ENCODE measurements at regions not wholly inside any gene's neighbourhood (a gene's known extent, or its start where the extent isn't known, plus 50 kb on each side); places are given as distances from the start of the nearest gene placed in this dataset.

DNA sequence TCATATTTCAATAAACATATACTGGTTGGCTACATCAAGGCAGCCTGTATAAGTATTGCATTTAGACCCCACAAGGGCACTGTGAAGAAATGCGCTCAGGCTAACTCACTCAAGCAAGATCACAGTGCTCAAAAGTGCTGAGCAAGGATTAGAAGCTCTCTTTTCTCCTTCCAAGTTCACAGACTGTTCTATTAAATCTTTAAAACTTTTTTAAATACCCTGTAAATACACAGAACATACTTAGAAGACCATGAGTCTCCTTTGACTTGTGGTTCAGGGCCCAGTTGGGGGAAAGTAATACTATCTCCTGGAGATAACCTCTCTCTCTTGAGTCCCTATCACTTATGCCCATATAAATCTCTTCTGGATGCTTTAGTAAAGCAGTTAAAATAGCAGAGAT, 152.9 kb downstream of the SP3 start:
- TF ChIP-seq EZH2phosphoT487 (conservative IDR thresholded peaks at IDR 0.05; ENCODE audit: low read length) = no peak
- TF ChIP-seq, protein P1, sequence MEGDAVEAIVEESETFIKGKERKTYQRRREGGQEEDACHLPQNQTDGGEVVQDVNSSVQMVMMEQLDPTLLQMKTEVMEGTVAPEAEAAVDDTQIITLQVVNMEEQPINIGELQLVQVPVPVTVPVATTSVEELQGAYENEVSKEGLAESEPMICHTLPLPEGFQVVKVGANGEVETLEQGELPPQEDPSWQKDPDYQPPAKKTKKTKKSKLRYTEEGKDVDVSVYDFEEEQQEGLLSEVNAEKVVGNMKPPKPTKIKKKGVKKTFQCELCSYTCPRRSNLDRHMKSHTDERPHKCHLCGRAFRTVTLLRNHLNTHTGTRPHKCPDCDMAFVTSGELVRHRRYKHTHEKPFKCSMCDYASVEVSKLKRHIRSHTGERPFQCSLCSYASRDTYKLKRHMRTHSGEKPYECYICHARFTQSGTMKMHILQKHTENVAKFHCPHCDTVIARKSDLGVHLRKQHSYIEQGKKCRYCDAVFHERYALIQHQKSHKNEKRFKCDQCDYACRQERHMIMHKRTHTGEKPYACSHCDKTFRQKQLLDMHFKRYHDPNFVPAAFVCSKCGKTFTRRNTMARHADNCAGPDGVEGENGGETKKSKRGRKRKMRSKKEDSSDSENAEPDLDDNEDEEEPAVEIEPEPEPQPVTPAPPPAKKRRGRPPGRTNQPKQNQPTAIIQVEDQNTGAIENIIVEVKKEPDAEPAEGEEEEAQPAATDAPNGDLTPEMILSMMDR (IDR thresholded peaks at IDR 0.05; ENCODE audit: insufficient read depth, low read length, poor library complexity, severe bottlenecking) = no peak
- Histone ChIP-seq H3F3A (ENCODE audit: insufficient read depth) (no peaks in the 10 kb centered on the region), H3K4me3 (ENCODE audit: insufficient read depth, low read length, poor library complexity, severe bottlenecking) (no peak overlapping the region), H3K9me2 (replicated peaks; ENCODE audit: insufficient read depth, low read length) (no peaks in the 10 kb centered on the region), H4K20me1 (ENCODE audit: low read depth, low read length) (no peaks in the 10 kb centered on the region), H3K27me3 (ENCODE audit: low read length) (no peaks in the 10 kb centered on the region), H3K9me3 (ENCODE audit: insufficient read depth, low read length) (no peaks in the 10 kb centered on the region), H3K9ac (ENCODE audit: low read length) (no peak overlapping the region), H3K27ac (ENCODE audit: low read depth, low read length) (no peak overlapping the region), H3K4me2 (ENCODE audit: low read depth, low read length, poor library complexity, severe bottlenecking) (no peak overlapping the region), H2AFZ (ENCODE audit: low read depth, low read length, severe bottlenecking) (no peak overlapping the region), H3K79me2 (ENCODE audit: insufficient read depth, low read length) (no peaks in the 10 kb centered on the region), H3K36me3 (ENCODE audit: low read length) (no peaks in the 10 kb centered on the region)

DNA sequence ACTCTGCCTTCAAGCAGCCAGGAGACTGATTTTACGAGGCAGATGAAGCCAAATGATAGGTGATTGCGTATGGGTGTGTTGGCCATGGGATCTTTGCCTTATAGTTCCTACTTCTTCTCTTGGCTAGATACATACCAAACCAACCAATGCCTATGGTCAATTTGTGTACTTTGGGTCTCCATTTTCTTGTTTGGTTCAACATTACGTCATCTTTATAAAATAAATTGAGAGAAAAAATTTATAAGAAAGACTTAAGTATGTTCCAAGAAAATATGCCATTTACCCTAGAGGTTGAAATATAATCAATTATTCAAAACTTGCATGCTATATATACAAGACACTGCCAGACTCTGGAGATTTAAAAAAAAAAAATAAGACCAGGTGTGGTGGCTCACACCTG, 150.9 kb downstream of the SP3 start:
- H3K79me2 ChIP-seq (ENCODE audit: insufficient read depth, low read length) = no peaks in the 10 kb centered on the region
- H3K9me3 ChIP-seq (ENCODE audit: insufficient read depth, low read length) = no peaks in the 10 kb centered on the region

DNA sequence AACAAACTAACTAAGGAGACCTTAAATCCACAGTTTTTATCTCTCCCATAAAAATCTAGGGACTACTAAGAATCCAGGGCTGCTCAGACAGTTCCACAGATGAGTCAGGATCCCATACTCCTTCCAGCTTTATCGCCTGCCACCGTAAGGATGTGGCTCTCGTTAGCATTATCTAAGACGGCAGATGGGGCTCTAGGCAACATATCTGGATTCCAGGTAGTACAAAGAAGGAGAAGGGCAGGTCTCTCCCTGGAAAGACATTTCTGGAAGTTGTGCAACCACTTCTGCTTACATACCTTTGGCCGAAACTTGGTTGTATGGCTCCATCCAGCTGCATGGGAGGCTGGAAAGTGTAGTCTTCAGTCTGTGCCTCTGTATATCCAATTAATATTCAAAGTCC, 149.4 kb downstream of the SP3 start:
- Histone ChIP-seq H3K4me3 (ENCODE audit: insufficient read depth, low read length, poor library complexity, severe bottlenecking) (no peak overlapping the region), H3K79me2 (ENCODE audit: insufficient read depth, low read length) (no peaks in the 10 kb centered on the region), H3K4me2 (ENCODE audit: low read depth, low read length, poor library complexity, severe bottlenecking) (no peak overlapping the region), H3K27ac (ENCODE audit: low read depth, low read length) (no peak overlapping the region), H3K9ac (ENCODE audit: low read length) (no peak overlapping the region), H3K27me3 (ENCODE audit: low read length) (no peaks in the 10 kb centered on the region), H4K20me1 (ENCODE audit: low read depth, low read length) (no peaks in the 10 kb centered on the region), H3K36me3 (ENCODE audit: low read length) (no peaks in the 10 kb centered on the region), H3K9me2 (replicated peaks; ENCODE audit: insufficient read depth, low read length) (no peaks in the 10 kb centered on the region), H2AFZ (ENCODE audit: low read depth, low read length, severe bottlenecking) (no peak overlapping the region), H3K9me3 (ENCODE audit: insufficient read depth, low read length) (no peaks in the 10 kb centered on the region), H3F3A (ENCODE audit: insufficient read depth) (no peaks in the 10 kb centered on the region)
- no peak for TF ChIP-seq EZH2phosphoT487 (conservative IDR thresholded peaks at IDR 0.05; ENCODE audit: low read length)
- TF ChIP-seq, protein P1 (IDR thresholded peaks at IDR 0.05; ENCODE audit: insufficient read depth, low read length, poor library complexity, severe bottlenecking) = no peak

More for the DNA sequence above, 150.9 kb downstream of the SP3 start:
- TF ChIP-seq, protein P1 (IDR thresholded peaks at IDR 0.05; ENCODE audit: insufficient read depth, low read length, poor library complexity, severe bottlenecking) = no peak
- H4K20me1 ChIP-seq (ENCODE audit: low read depth, low read length) = no peaks in the 10 kb centered on the region
- no peak overlapping the region for H3K9ac ChIP-seq (ENCODE audit: low read length)
- H2AFZ ChIP-seq (ENCODE audit: low read depth, low read length, severe bottlenecking) = no peak overlapping the region
- no peaks in the 10 kb centered on the region for H3K36me3 ChIP-seq (ENCODE audit: low read length)
- H3K4me2 ChIP-seq (ENCODE audit: low read depth, low read length, poor library complexity, severe bottlenecking) = no peak overlapping the region
- H3F3A ChIP-seq (ENCODE audit: insufficient read depth) = no peaks in the 10 kb centered on the region
- no peaks in the 10 kb centered on the region for H3K9me2 ChIP-seq (replicated peaks; ENCODE audit: insufficient read depth, low read length)
- H3K4me3 ChIP-seq (ENCODE audit: insufficient read depth, low read length, poor library complexity, severe bottlenecking) = no peak overlapping the region
- no peak overlapping the region for H3K27ac ChIP-seq (ENCODE audit: low read depth, low read length)
- H3K27me3 ChIP-seq (ENCODE audit: low read length) = no peaks in the 10 kb centered on the region

DNA sequence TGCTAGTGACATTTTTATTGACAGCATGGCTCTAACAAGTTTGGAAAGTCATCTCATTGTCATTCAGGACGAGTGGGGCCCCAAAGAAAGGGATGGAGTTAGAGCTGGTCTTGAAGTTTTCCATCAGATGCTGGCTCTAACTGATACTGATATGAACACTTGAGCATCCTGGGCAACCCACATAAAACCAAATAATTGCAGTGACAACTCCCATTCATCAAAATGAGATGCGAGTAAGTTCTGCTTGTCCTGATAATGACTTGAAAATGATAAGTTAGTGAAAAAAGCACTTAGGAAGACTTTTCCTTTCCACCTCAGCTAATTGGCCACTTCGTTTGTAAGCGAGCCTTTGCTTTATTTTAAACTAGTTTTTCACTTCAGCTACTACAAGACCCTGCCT, 147.6 kb downstream of the SP3 start:
- Histone ChIP-seq H3K9me2 (replicated peaks; ENCODE audit: insufficient read depth, low read length) (no peaks in the 10 kb centered on the region), H3K79me2 (ENCODE audit: insufficient read depth, low read length) (no peaks in the 10 kb centered on the region), H3K9ac (ENCODE audit: low read length) (no peak overlapping the region), H3K4me3 (ENCODE audit: insufficient read depth, low read length, poor library complexity, severe bottlenecking) (no peak overlapping the region), H3K36me3 (ENCODE audit: low read length) (no peaks in the 10 kb centered on the region), H3K9me3 (ENCODE audit: insufficient read depth, low read length) (no peaks in the 10 kb centered on the region), H4K20me1 (ENCODE audit: low read depth, low read length) (no peaks in the 10 kb centered on the region), H3F3A (ENCODE audit: insufficient read depth) (no peaks in the 10 kb centered on the region), H2AFZ (ENCODE audit: low read depth, low read length, severe bottlenecking) (no peak overlapping the region), H3K27me3 (ENCODE audit: low read length) (no peaks in the 10 kb centered on the region), H3K27ac (ENCODE audit: low read depth, low read length) (no peak overlapping the region), H3K4me2 (ENCODE audit: low read depth, low read length, poor library complexity, severe bottlenecking) (no peak overlapping the region)
- TF ChIP-seq, protein P1 (IDR thresholded peaks at IDR 0.05; ENCODE audit: insufficient read depth, low read length, poor library complexity, severe bottlenecking) = no peak
- TF ChIP-seq EZH2phosphoT487 (conservative IDR thresholded peaks at IDR 0.05; ENCODE audit: low read length) = no peak
